ENCODE measurements at regions not wholly inside any gene's neighbourhood (a gene's known extent, or its start where the extent isn't known, plus 50 kb on each side); places are given as distances from the start of the nearest gene placed in this dataset.
"Not testable (repeated sequence)": the region's sequence is repeated elsewhere in the genome, so short reads cannot be mapped to it uniquely, and the experiment has no call there.

GRCh38 chr10:118969014-118969413 lies 60.5 kb upstream of the NANOS1 start:
- no peak for DNase-seq

GRCh38 chr10:118970770-118971169 lies 58.7 kb upstream of the NANOS1 start:
- DNase-seq, result no peak

DNA sequence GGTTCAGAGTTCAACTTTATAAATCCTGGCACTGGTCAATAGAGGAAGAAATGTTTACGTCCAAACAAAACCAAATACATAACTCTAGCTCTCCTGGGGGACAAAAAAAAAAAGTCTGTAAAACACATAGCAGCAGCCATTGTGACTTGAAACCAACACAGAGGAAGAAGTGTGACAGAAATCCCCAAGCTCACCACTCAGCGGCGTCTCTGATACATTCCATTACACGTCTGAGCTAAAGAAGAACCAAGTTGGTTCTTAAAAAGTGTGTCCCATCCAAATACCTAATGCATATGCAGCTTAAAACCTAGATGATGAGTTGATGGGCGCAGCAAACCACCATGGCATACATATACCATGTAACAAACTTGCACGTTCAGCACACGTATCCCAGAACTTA lies 58.3 kb upstream of the NANOS1 start:
- no peak for DNase-seq

GRCh38 chr10:118971876-118972275 lies 57.6 kb upstream of the NANOS1 start:
- DNase-seq, result no peak

DNA sequence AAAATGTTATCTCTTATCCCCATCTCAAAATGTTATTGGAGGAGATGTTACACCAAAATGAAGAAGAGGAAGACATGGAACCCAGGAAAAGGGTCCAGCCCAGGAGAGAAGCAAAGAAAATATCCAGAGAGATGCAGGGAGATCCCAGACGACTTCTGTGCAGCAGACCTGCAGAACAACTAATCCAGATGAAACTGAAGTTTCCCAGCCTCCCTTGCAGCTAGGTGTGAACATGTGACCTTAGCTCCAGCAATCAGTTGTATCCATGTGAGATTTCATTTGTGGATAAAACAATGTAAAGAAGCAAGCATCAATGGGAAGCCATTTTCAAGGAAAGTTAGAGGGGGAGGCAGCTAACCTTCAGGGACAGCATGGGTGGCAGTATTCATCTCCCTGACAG lies 55.8 kb upstream of the NANOS1 start:
- DNase-seq, result no peak

- no peak for DNase-seq
Measured at GRCh38 chr10:118974951-118975350, 54.6 kb upstream of the NANOS1 start.

GRCh38 chr10:118976219-118976618 lies 53.3 kb upstream of the NANOS1 start:
- DNase-seq, result not testable (repeated sequence)

DNA sequence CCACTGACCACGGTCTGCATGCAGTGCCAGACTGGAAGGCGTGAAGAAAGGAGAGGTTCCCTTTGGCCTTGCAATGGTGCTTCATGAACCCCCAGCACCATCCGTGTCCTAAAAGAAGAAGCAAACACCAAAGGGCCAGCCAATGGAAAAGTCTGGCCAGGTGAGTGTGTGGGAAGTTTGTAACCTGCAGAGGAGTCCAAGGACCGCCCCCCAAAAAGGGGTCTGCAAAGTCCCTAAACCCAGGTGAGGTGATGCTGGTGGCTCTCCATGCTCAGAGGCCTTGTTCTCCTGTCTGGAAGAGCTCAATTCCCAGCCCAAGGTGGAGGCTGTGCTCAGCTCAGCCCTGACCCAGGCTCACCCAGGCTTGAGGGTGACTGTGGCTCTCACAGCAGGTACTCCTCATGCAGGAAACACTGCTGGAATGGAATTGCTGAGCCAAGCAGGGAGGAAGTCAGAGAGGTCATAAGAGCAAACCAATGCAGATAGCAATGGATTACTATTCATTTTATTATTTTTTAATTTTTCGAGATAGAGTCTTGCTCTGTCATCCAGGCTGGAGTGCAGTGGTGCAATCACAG lies 52.4 kb upstream of the NANOS1 start:
- no peak for DNase-seq

GRCh38 chr10:118977835-118978234 lies 51.7 kb upstream of the NANOS1 start:
- no peak for DNase-seq

GRCh38 chr10:118978316-118978997 lies 51.1 kb upstream of the NANOS1 start:
- DNase-seq, result no peak

- DNase-seq, result no peak
Measured at GRCh38 chr10:118978998-118979350, 50.5 kb upstream of the NANOS1 start.

DNA sequence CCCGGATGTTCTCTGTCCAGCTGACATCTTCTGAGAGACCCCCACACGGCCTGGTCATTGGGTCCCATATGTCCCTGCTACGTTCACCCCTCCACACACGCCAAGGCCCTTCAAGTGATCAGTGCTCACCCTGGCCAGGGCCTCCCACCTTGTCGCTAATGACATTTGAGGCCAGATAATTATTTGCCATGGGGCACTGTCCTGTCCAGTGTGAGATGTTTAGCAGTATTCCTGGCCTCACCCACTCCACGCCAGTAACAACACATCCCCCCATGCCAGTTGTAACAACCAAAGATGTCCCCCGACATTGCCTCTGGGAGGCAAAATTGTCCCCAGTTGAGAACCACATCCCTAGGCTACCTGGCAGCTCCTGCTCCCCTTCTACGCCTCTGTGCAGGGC lies 49.9 kb upstream of the NANOS1 start:
- no peak for DNase-seq

Measured in NCI-H345 (cell line).